ENCODE measurements at regions not wholly inside any gene's neighbourhood (a gene's known extent, or its start where the extent isn't known, plus 50 kb on each side); places are given as distances from the start of the nearest gene placed in this dataset.

DNA sequence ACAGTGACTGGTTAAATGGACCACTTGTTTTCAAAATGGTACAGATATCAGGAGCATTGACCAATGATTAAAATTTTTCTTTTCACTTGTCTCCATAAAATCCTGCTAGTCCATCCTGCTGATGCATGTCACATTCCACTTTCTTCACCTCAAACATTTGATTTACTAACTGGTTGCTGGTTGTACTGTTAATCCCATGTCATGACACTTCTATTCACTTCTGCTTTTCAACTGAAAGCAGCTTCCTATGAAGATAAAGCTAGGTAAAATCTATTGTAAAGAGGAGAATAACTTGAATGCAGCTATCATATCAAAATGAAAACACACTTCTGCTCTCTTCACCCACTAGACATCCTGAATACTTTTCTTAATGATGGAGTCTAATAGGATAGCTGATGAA, 149.6 kb upstream of the OTX2 start:
- H3K4me3 ChIP-seq (ENCODE audit: low read depth, low read length) = no peak overlapping the region
- no peak for DNase-seq (ENCODE audit: low read depth)
- TF ChIP-seq, protein P1, sequence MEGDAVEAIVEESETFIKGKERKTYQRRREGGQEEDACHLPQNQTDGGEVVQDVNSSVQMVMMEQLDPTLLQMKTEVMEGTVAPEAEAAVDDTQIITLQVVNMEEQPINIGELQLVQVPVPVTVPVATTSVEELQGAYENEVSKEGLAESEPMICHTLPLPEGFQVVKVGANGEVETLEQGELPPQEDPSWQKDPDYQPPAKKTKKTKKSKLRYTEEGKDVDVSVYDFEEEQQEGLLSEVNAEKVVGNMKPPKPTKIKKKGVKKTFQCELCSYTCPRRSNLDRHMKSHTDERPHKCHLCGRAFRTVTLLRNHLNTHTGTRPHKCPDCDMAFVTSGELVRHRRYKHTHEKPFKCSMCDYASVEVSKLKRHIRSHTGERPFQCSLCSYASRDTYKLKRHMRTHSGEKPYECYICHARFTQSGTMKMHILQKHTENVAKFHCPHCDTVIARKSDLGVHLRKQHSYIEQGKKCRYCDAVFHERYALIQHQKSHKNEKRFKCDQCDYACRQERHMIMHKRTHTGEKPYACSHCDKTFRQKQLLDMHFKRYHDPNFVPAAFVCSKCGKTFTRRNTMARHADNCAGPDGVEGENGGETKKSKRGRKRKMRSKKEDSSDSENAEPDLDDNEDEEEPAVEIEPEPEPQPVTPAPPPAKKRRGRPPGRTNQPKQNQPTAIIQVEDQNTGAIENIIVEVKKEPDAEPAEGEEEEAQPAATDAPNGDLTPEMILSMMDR (IDR thresholded peaks at IDR 0.05; ENCODE audit: low read depth, low read length, missing control alignments) = no peak
- in situ Hi-C loops (cut with HindIII; ENCODE audit: low sequenced_read_pairs) = no loop called here

DNA sequence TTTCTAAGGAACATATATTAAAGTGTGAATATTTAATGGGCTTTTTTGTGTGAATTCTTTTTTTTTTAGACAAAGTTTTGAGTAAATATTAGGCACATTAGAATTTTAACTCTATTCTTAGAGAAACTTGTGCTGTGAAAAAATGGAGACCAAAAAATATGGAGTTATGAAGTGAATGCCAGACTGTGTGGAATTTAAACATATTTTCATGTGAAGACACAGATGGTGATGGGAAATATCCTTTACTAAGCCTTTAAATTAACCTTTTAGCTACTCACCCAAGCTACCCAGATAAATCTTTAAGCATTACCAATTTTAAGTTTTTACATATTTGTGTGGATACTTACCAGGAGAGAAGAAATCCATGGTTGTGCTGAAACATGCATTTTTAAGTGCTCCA, 148.8 kb upstream of the OTX2 start:
- TF ChIP-seq, protein P1 (IDR thresholded peaks at IDR 0.05; ENCODE audit: low read depth, low read length, missing control alignments) = no peak
- in situ Hi-C loops (cut with HindIII; ENCODE audit: low sequenced_read_pairs) = no loop called here
- no peak overlapping the region for H3K4me3 ChIP-seq (ENCODE audit: low read depth, low read length)
- no peak for DNase-seq (ENCODE audit: low read depth)

DNA sequence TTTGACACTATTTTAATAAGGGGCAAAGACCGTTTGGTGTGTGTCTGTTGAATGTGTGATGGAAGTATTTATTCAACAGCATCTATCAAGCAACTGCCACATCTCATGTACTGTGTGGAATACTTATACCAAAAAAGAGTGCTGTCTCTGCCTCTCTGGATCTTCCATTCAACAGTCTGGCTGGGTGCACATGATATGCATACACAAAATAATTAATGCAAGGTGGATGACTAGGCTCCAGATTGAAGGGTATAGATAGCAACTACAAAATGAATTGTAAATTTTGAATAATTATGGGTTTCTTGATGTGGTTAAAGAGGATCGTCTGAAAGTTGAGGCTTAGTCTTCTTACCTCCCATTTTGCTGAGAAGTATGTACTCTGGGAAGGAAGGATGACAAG, 145.9 kb upstream of the OTX2 start:
- TF ChIP-seq, protein P1 (IDR thresholded peaks at IDR 0.05; ENCODE audit: low read depth, low read length, missing control alignments) = no peak
- DNase-seq (ENCODE audit: low read depth) = no peak
- in situ Hi-C loops (cut with HindIII; ENCODE audit: low sequenced_read_pairs) = no loop called here
- H3K4me3 ChIP-seq (ENCODE audit: low read depth, low read length) = no peak overlapping the region

DNA sequence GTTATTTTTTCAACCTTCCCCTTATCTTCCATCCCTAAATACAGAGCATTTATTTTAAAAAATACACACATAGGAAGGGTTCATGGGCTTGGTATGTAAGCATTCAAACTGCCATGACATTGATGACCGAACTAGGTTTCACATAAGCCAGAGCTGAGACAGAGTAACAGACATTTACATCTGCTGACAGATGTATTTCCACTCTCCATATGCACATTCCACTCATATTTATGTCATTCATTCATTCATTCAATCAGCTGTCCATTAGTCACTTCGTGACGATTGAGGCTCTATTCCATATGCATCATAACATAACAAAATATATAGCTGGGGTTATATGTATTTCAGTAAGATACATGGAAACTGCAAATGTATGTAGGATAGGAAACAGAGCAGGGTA, 145.5 kb upstream of the OTX2 start:
- no peak for DNase-seq (ENCODE audit: low read depth)
- TF ChIP-seq, protein P1 (IDR thresholded peaks at IDR 0.05; ENCODE audit: low read depth, low read length, missing control alignments) = no peak
- in situ Hi-C loops (cut with HindIII; ENCODE audit: low sequenced_read_pairs) = no loop called here
- no peak overlapping the region for H3K4me3 ChIP-seq (ENCODE audit: low read depth, low read length)

DNA sequence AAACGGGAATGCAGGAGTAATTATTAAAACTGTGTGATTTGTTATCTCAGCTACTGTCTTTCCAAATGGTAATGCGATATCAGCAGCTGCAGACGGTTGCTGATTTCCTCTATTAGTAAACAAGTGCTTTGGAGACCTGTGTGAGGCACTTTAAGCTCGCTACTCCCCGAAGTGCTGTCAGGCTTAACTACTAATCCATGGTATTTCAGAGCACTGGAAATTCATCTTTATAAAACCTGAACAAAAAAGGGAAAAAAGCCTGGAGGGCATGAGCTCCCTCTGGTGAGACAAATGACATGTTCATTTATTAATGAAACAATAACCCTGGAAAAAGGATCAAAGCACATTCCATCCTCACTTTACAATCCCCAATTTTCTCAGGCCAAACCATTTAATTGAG, 143.6 kb upstream of the OTX2 start:
- in situ Hi-C loops (cut with HindIII; ENCODE audit: low sequenced_read_pairs) = no loop called here
- no peak overlapping the region for H3K4me3 ChIP-seq (ENCODE audit: low read depth, low read length)
- no peak for DNase-seq (ENCODE audit: low read depth)
- TF ChIP-seq, protein P1 (IDR thresholded peaks at IDR 0.05; ENCODE audit: low read depth, low read length, missing control alignments) = no peak

DNA sequence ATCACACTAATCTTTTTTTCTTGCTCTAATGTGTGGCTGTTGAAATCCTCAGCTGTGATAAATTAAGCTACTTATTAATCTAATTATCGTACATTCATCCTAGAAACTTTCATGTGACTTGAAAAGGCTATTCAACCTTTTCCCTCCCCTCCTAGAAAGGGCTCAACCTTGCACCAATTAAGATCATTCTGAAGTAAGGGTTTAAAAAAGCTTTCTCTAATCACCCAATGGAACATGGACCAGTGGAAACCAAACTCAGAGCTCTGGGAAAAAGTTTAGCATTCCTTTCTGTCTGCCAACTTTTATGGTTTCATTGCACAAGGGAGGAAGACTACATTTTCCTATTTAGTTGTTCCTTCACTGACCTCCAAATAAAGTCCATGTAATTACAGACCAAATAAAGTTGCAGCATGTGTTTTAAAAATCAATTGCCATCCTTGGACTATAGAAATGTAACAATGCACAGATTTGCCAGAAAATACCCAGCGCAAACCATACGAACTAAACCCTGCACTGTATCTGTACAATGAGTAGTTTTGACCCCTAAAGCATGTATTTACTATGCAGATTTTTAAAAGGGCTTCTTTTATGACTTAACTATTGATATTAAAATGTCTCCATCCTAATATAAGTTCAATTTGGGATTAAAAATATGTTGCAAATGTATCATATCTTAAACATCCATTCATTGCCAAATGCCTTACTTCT, 142.6 kb upstream of the OTX2 start:
- in situ Hi-C loops (cut with HindIII; ENCODE audit: low sequenced_read_pairs) = no loop called here
- H3K4me3 ChIP-seq (ENCODE audit: low read depth, low read length) = no peak overlapping the region
- DNase-seq (ENCODE audit: low read depth) = no peak
- TF ChIP-seq, protein P1 (IDR thresholded peaks at IDR 0.05; ENCODE audit: low read depth, low read length, missing control alignments) = no peak
